GM12878 (cell line): ENCODE measurements at regions not wholly inside any gene's neighbourhood (a gene's known extent, or its start where the extent isn't known, plus 50 kb on each side); places are given as distances from the start of the nearest gene placed in this dataset.

Source experiments
- EED ChIP-seq: sonication (generic); IDR thresholded peaks from 2 replicates; pipeline ENCODE4 v1.6.1; 2016; ENCODE audit warnings: antibody characterized with exemption, low read depth
- LARP7 ChIP-seq: fragments of 450-650 bp; IDR thresholded peaks from 2 replicates; pipeline ENCODE4 v1.6.1; 2017; ENCODE audit warnings: mild to moderate bottlenecking
- TBL1XR1 ChIP-seq: IDR thresholded peaks from 2 replicates; pipeline ENCODE4 v1.6.1; 2012; ENCODE audit warnings: low read depth, low read length, improper control_type of control experiment
- ZBTB11 ChIP-seq: fragments of 450-650 bp; formaldehyde crosslinking; IDR thresholded peaks from 2 replicates; pipeline ENCODE4 v1.5.0; 2022; ENCODE audit warnings: mild to moderate bottlenecking, missing genetic modification characterization
- TF ChIP-seq, protein P1 (sequence below): IDR thresholded peaks from 2 replicates; pipeline ENCODE4 v1.6.1; 2012; ENCODE audit warnings: improper control_type of control experiment, low read depth, low read length; ENCODE audit not compliant: insufficient replicate concordance

DNA sequence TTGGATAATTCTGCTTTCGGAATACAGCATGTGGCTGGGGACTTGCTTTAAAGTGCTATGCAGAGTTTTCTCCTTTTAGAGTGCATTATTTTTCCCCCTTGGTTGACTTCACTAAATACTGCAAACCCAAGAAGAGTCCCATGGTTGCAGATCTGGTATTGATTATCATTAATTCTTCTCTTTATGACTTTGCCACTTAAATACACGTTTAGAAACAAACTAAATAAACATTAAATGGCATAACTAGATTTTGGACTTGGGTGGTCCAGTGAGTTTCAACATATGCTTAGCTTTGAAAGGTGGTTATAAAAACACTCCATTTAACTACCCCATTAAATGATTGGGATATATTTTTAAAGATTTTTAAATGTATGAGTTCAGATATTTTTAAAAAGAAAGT, 279.2 kb downstream of the SOX4 start (continued):
- TF ChIP-seq ZBTB11 (no peak), LARP7 (no peak), TBL1XR1 (no peak), EED (no peak)
- TF ChIP-seq, protein P1, sequence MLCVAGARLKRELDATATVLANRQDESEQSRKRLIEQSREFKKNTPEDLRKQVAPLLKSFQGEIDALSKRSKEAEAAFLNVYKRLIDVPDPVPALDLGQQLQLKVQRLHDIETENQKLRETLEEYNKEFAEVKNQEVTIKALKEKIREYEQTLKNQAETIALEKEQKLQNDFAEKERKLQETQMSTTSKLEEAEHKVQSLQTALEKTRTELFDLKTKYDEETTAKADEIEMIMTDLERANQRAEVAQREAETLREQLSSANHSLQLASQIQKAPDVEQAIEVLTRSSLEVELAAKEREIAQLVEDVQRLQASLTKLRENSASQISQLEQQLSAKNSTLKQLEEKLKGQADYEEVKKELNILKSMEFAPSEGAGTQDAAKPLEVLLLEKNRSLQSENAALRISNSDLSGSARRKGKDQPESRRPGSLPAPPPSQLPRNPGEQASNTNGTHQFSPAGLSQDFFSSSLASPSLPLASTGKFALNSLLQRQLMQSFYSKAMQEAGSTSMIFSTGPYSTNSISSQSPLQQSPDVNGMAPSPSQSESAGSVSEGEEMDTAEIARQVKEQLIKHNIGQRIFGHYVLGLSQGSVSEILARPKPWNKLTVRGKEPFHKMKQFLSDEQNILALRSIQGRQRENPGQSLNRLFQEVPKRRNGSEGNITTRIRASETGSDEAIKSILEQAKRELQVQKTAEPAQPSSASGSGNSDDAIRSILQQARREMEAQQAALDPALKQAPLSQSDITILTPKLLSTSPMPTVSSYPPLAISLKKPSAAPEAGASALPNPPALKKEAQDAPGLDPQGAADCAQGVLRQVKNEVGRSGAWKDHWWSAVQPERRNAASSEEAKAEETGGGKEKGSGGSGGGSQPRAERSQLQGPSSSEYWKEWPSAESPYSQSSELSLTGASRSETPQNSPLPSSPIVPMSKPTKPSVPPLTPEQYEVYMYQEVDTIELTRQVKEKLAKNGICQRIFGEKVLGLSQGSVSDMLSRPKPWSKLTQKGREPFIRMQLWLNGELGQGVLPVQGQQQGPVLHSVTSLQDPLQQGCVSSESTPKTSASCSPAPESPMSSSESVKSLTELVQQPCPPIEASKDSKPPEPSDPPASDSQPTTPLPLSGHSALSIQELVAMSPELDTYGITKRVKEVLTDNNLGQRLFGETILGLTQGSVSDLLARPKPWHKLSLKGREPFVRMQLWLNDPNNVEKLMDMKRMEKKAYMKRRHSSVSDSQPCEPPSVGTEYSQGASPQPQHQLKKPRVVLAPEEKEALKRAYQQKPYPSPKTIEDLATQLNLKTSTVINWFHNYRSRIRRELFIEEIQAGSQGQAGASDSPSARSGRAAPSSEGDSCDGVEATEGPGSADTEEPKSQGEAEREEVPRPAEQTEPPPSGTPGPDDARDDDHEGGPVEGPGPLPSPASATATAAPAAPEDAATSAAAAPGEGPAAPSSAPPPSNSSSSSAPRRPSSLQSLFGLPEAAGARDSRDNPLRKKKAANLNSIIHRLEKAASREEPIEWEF, result no peak
